Medulla oblongata (tissue), 1 donor: ENCODE measurements at regions not wholly inside any gene's neighbourhood (a gene's known extent, or its start where the extent isn't known, plus 50 kb on each side); places are given as distances from the start of the nearest gene placed in this dataset.
A peak's percentile ranks its signal among the peaks of the same experiment; 100 is the strongest.

Experiments
- DNase-seq: peaks from one replicate; pipeline ENCODE4 v3.0.0-alpha.2; 2015; ENCODE audit errors: extremely low spot score

- DNase-seq = no peak
These were observed 139.6 kb upstream of the DTNBP1 start for GRCh38 chr6:15802466-15802865.

GRCh38 chr6:15801912-15802311, 139.1 kb upstream of the DTNBP1 start:
- DNase-seq = no peak

- no peak for DNase-seq
These were observed 138.2 kb upstream of the DTNBP1 start for GRCh38 chr6:15800841-15801617.

- no peak for DNase-seq
These were observed 135.9 kb upstream of the DTNBP1 start for GRCh38 chr6:15798533-15799255.

GRCh38 chr6:15796844-15797243, 134.0 kb upstream of the DTNBP1 start:
- no peak for DNase-seq

- peak; percentile 9 for DNase-seq
These were observed 133.4 kb upstream of the DTNBP1 start for GRCh38 chr6:15796130-15796771.

GRCh38 chr6:15793826-15794225, 131.0 kb upstream of the DTNBP1 start:
- DNase-seq = no peak

GRCh38 chr6:15793288-15793687, 130.5 kb upstream of the DTNBP1 start:
- DNase-seq = no peak

GRCh38 chr6:15792842-15793241, 130.0 kb upstream of the DTNBP1 start:
- no peak for DNase-seq

GRCh38 chr6:15791448-15792181, 128.8 kb upstream of the DTNBP1 start:
- no peak for DNase-seq

GRCh38 chr6:15790116-15790515, 127.3 kb upstream of the DTNBP1 start:
- DNase-seq = no peak

- DNase-seq = no peak
These were observed 124.0 kb upstream of the DTNBP1 start for GRCh38 chr6:15786846-15787245.

GRCh38 chr6:15783484-15783883, 120.7 kb upstream of the DTNBP1 start:
- DNase-seq = no peak

GRCh38 chr6:15781890-15782289, 119.1 kb upstream of the DTNBP1 start:
- no peak for DNase-seq

- no peak for DNase-seq
These were observed 118.5 kb upstream of the DTNBP1 start for GRCh38 chr6:15781333-15781732.

GRCh38 chr6:15780437-15780836, 117.6 kb upstream of the DTNBP1 start:
- no peak for DNase-seq

- no peak for DNase-seq
These were observed 116.9 kb upstream of the DTNBP1 start for GRCh38 chr6:15779726-15780125.

GRCh38 chr6:15776458-15776980, 113.7 kb upstream of the DTNBP1 start:
- DNase-seq = no peak

GRCh38 chr6:15775741-15776140, 112.9 kb upstream of the DTNBP1 start:
- DNase-seq = no peak

GRCh38 chr6:15775076-15775634, 112.3 kb upstream of the DTNBP1 start:
- DNase-seq = no peak

- no peak for DNase-seq
These were observed 111.1 kb upstream of the DTNBP1 start for GRCh38 chr6:15773806-15774410.
